NCI-H524 (cell line): ENCODE measurements at regions not wholly inside any gene's neighbourhood (a gene's known extent, or its start where the extent isn't known, plus 50 kb on each side); places are given as distances from the start of the nearest gene placed in this dataset.
"Not testable (repeated sequence)": the region's sequence is repeated elsewhere in the genome, so short reads cannot be mapped to it uniquely, and the experiment has no call there.

Experiments used
- DNase-seq, 2 experiments: peaks; one replicate each; lab custom pipeline; 2025; lab: John Stamatoyannopoulos, UW

GRCh38 chr1:110260194-110260593, 50.1 kb downstream of the KCNC4 start:
- DNase-seq: no peak

- DNase-seq: no peak
These were observed 52.2 kb downstream of the KCNC4 start for GRCh38 chr1:110262296-110262695.

DNA sequence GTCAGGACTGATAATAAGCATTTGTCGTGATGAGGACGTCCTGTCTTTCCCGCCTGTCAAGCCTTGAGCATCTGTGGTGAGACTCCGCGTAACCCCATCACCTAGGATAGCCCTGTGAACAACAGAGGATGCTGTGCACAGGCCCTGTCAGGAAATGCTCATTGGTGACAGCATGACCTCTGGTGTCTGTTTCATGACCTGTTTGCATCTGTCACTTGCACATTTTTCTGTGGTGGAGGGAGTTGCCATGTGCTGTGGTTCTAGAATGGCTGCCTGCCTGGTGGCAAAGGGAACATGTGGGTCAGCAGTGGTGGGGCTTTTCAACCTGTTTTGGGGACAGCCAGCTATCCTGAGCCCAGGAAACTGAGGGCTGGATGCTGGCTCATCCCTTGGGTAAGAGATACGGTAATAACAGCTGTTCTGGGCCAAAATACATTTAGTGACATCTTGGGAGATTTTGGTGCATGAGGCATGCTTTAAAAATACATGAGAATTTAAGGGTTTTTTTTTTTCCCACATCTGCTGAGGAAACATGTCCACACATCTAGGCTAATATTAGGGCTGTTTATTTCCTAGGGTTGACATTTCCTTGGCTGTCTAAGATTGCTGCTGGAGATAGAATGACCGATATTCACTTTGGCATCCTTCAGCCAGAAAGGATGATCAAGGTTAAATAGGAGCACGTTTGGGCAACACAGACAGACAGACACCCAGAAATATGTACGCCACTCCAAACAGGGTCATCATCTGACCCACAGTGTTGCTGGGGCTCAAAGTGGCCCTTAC, 52.9 kb downstream of the KCNC4 start:
- peak in 1 of 2 experiments; percentile 35 for DNase-seq

DNA sequence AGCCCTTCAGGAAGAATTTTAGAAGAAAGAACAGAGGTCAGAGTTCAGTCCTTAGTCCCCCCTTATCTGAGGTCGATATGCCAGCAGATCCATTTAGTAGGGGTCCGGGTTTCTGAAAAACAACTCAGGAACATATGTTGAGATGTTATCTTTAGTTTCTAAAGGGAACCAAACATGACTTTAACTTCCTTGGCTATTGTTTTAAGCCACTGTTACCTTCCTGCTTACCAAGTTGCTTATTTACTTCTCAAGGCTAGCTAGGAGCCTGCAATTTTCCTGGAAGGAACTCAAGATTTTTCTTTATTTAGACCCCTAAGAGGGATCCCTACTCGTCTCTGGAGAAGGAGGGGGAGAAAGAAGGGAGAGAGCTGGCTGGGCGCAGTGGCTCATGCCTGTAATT, 54.3 kb downstream of the KCNC4 start:
- DNase-seq: no peak

DNA sequence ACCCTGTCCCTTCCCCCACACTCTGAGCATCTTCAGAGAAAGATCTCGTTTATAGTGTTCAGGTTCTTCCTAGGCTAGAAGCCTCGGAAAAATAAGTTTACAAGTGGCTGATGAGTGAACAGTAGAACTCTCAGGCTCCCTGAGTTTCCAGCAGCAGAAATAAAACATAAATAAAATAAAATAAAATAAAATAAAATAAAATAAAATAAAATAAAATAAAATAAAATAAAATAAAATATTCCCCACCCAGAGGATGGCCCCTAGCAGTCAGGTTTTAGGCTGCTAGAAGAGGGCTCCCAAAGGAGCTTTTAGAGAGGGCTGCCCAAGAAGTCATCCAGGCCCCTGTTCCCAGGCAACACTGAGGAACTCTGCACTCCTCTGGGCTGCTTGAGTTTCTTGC, 55.1 kb downstream of the KCNC4 start:
- DNase-seq: no peak

DNA sequence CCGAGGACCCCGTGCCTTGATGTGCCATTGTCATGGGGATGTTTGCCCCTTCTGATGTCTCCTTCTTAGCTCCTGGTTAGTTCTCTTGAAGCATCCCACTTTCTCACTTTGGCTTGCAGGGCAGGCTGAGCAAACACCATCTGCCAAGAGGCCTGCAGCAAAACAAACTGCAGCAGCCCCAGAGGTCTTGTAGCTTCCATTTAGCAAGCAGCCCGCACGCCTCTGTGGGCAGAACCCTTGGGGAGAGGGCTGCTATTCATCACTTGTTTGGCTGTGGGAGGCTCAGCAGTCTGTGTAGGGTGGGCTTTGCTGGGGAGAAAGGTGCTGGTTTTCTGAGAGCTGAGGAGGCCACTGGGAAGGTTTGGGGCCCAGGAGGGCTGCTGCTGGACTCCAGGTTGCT, 56.7 kb downstream of the KCNC4 start:
- DNase-seq: peak in 1 of 2 experiments; percentile 43

DNA sequence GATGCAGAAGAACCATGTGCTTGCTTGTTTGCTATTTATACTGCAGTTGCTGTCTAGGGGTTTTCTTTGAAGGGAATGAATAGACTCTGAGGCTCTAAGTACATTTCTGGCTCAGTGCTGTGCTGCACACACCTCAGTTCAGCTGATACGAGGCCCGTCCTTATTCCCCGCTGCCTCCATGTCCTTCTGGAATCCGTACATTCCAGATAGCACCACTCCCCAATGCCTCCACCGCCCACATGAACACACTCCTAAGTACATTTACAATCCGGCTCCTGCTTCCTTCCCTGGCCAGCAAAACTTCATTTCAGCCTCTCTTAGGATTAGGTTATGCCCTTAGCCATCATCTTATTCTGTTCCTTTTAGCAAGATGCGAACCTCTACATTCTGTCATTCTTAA, 57.1 kb downstream of the KCNC4 start:
- DNase-seq: no peak

DNA sequence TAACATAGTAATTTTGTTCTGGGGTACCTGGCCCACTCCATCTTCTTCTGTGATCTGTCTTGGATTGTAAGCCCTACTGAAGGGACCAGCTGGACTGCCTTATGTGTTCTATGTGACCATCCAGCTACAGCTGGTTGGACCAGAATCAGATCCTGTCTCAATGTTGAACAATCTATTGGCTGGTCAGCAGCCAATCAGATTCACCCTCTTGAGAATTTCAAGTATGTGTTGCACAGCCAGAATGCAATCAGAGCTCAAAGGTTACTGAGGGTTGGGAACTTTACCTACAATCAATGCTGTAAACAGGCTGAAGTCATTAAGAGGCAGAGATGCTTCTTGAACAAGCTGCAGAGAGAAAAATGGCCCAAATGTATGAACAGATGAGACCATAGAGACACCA, 61.9 kb downstream of the KCNC4 start:
- no peak for DNase-seq

DNA sequence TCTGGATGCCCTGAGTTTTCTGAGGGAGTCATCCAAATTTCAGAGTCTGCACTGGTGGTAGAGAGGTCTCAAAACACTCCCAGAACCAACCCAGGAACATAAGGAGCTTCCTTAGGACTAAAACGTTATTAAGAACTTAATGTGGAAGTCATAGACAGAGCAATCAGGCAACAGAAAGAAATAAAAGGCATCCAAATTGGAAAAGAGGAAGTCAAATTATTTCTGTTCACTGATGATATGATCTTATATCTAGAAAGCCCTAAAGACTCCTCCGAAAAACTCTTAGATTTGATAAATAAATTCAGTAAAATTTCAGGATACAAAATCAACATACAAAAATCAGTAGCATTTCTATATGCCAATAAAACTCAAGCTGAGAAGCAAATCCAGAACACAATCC, 63.7 kb downstream of the KCNC4 start:
- not testable (repeated sequence) for DNase-seq

GRCh38 chr1:110280126-110280525, 59.1 kb upstream of the RBM15 start:
- no peak for DNase-seq

- no peak for DNase-seq
These were observed 58.4 kb upstream of the RBM15 start for GRCh38 chr1:110280804-110281203.

- peak; percentile 94 to 98 for DNase-seq
These were observed 57.5 kb upstream of the RBM15 start for GRCh38 chr1:110281363-110282290.

DNA sequence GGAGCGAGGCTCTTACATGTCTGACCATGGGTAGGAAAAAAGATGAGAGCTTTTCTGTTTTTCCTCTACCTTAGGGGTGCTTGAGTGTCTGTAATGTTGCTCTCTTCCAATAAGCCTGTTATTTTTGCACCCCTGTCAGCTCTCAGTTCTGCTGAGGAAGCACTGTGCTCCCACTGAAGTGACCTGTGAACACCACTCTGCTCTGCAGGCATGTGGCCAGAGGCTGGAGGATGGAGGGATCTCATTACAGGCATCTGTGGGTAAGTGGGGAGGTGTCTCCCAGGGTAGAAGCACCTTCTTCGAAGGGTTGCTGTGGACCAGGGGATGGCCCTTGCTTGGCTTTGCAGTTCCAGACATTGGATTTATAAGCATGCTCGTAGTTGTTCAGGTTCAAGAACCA, 56.8 kb upstream of the RBM15 start:
- peak in 1 of 2 experiments; percentile 77 for DNase-seq

GRCh38 chr1:110283677-110284076, 55.5 kb upstream of the RBM15 start:
- no peak for DNase-seq

DNA sequence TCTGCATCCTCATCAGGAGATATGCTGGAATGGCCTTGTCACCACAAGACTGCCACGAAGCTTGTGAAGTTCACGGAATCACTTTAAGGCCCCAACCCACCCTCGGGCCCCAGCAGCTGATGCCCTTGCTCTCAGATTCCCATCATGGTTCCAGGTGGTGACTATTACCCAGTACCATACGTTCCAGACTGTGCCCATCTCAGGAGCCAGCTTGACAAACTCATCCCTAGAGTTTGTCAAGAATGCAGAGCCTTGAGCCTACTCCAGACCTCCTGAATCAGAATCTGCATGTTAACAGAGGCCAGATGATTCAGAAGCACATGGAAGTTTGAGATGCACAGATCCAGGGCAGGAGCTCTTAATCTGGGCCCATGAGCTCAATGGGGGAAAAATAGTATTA, 53.9 kb upstream of the RBM15 start:
- no peak for DNase-seq

DNA sequence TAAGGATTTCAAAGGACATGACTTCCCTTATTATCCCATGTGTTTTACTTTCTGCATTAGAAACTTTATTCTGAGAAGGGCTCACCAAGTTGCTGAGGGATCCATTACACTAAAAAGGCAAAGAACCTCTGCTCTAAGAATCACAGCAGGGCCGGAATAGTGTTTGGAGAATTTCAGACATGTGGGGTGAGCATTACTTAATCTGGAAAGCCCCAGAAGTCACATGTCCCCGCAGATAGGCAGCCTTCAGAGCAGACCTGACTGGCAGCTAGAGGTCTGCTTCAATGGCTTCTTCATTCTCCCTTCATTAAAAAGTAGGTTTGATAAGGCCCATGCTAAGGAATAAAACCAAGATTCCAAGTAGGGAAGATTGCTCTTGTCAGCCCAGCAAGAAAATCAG, 52.6 kb upstream of the RBM15 start:
- no peak for DNase-seq

DNA sequence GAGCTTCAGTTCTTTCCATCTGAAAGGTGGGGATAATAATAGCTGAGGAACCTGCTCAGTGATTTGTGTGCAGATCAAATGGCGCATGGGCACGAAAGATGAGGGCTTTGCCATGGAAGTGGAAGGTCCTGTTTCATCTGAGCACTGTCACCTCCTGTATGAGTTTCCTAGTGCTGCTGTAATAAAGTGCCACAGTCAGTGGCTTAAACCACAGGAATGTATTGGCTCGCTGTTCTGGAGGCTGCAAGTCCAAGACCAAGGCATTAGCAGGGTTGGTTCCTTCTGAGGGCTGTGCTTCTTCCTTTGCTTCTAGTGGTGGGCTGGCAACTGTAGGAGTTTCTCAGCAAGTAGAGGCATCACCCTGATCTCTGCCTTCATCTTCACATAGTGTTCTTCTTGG, 51.1 kb upstream of the RBM15 start:
- DNase-seq: no peak
